ENCODE measurements at regions not wholly inside any gene's neighbourhood (a gene's known extent, or its start where the extent isn't known, plus 50 kb on each side); places are given as distances from the start of the nearest gene placed in this dataset.

- Histone ChIP-seq H3K9me3 (replicated peaks) (no peaks in the 10 kb centered on the region), H3K4me3 (no peak overlapping the region), H3K27ac (replicated peaks) (peak overlapping the region; percentile 61), H3K36me3 (no peaks in the 10 kb centered on the region), H3K4me1 (peaks cover 55% of the 10 kb centered on the region), H3K27me3 (ENCODE audit: low read depth) (no peaks in the 10 kb centered on the region)
- no peak for TF ChIP-seq CTCF (IDR thresholded peaks at IDR 0.05; ENCODE audit: borderline replicate concordance)
- no peak for DNase-seq
- intact Hi-C loops (cut with micrococcal nuclease): no loop called here
Measured at GRCh38 chr2:106025796-106026195, 168.3 kb downstream of the UXS1 start.

GRCh38 chr2:106021662-106022028 is 172.5 kb downstream of the UXS1 start:
- Histone ChIP-seq H3K4me3 (no peak overlapping the region), H3K4me1 (peaks cover 44% of the 10 kb centered on the region), H3K27ac (replicated peaks) (peak overlapping the region; percentile 54), H3K36me3 (no peaks in the 10 kb centered on the region), H3K27me3 (ENCODE audit: low read depth) (no peaks in the 10 kb centered on the region), H3K9me3 (replicated peaks) (no peaks in the 10 kb centered on the region)
- no peak for DNase-seq
- intact Hi-C loops (cut with micrococcal nuclease): no loop called here
- TF ChIP-seq CTCF (IDR thresholded peaks at IDR 0.05; ENCODE audit: borderline replicate concordance): no peak

- Histone ChIP-seq H3K27me3 (ENCODE audit: low read depth) (no peaks in the 10 kb centered on the region), H3K9me3 (replicated peaks) (no peaks in the 10 kb centered on the region), H3K27ac (replicated peaks) (peak overlapping the region; percentile 54), H3K4me3 (no peak overlapping the region), H3K4me1 (peaks cover 38% of the 10 kb centered on the region), H3K36me3 (no peaks in the 10 kb centered on the region)
- TF ChIP-seq CTCF (IDR thresholded peaks at IDR 0.05; ENCODE audit: borderline replicate concordance): no peak
- intact Hi-C loops (cut with micrococcal nuclease): no loop called here
- DNase-seq: peak; percentile 22
Measured at GRCh38 chr2:106020821-106021661, 173.1 kb downstream of the UXS1 start.

GRCh38 chr2:106020032-106020431 is 174.1 kb downstream of the UXS1 start:
- Histone ChIP-seq H3K27me3 (ENCODE audit: low read depth) (no peaks in the 10 kb centered on the region), H3K9me3 (replicated peaks) (no peaks in the 10 kb centered on the region), H3K36me3 (no peaks in the 10 kb centered on the region), H3K4me3 (no peak overlapping the region), H3K27ac (replicated peaks) (peak overlapping the region; percentile 54), H3K4me1 (peaks cover 28% of the 10 kb centered on the region)
- intact Hi-C loops (cut with micrococcal nuclease): no loop called here
- no peak for TF ChIP-seq CTCF (IDR thresholded peaks at IDR 0.05; ENCODE audit: borderline replicate concordance)
- no peak for DNase-seq

- no peaks in the 10 kb centered on the region for H3K36me3 ChIP-seq
- no peak for TF ChIP-seq CTCF (IDR thresholded peaks at IDR 0.05; ENCODE audit: borderline replicate concordance)
- H3K4me1 ChIP-seq: peaks cover 27% of the 10 kb centered on the region
- no peak overlapping the region for H3K27ac ChIP-seq (replicated peaks)
- no peaks in the 10 kb centered on the region for H3K27me3 ChIP-seq (ENCODE audit: low read depth)
- DNase-seq: no peak
- H3K9me3 ChIP-seq (replicated peaks): no peaks in the 10 kb centered on the region
- H3K4me3 ChIP-seq: no peak overlapping the region
- intact Hi-C loops (cut with micrococcal nuclease): no loop called here
Measured at GRCh38 chr2:106018141-106018540, 176.0 kb downstream of the UXS1 start.
